CD4-positive, alpha-beta T cell (primary cell): ENCODE measurements at regions not wholly inside any gene's neighbourhood (a gene's known extent, or its start where the extent isn't known, plus 50 kb on each side); places are given as distances from the start of the nearest gene placed in this dataset.

Source experiments
- ATAC-seq: fragments of 200-7000 bp; cut with Tn5 transposase; one replicate; pipeline ENCODE4 v1.10.0; 2022; ENCODE audit warnings: mild to moderate bottlenecking; ENCODE audit not compliant: poor library complexity
- CTCF ChIA-PET: fragments of 350-600 bp; sonication (Branson Sonifier 250); formaldehyde crosslinking; loops from one replicate; lab custom pipeline; 2021; ENCODE audit warnings: antibody characterized with exemption, inconsistent platforms; lab: Charles Lee
- POLR2A ChIA-PET: fragments of 350-600 bp; sonication (Branson Sonifier 250); formaldehyde crosslinking; loops from one replicate; lab custom pipeline; 2021; ENCODE audit warnings: antibody characterized with exemption, inconsistent platforms; lab: Charles Lee
- DNase-seq, 14 experiments: peaks; one replicate each; pipeline ENCODE4 v3.0.0-alpha.2; 2013 to 2020; ENCODE audit warnings: mixed read lengths in 2 of 14
- H3K27ac ChIP-seq, 2 donors: one replicate each; pipeline versions ENCODE4 v1.5.1 to v1.7.0; 2013; ENCODE audit warnings: low read length in 2 of 2, low read depth in 1 of 2, mild to moderate bottlenecking in 1 of 2
- H3K27me3 ChIP-seq, 2 experiments: 1 replicate in 1 of 2; 2 replicates in 1 of 2; pipeline versions ENCODE4 v1.6.1 to v1.7.0; 2013; ENCODE audit warnings: low read length in 2 of 2, control low read depth in 1 of 2, mild to moderate bottlenecking in 1 of 2, moderate library complexity in 1 of 2; ENCODE audit not compliant: insufficient read depth in 2 of 2, control insufficient read depth in 1 of 2
- H3K36me3 ChIP-seq: one replicate; pipeline ENCODE4 v1.6.1; 2013; ENCODE audit warnings: low read length, control low read depth; ENCODE audit not compliant: insufficient read depth
- H3K4me1 ChIP-seq: one replicate; pipeline ENCODE4 v1.6.1; 2013; ENCODE audit warnings: low read length, control low read depth; ENCODE audit not compliant: insufficient read depth
- H3K4me3 ChIP-seq: one replicate; pipeline ENCODE4 v1.5.1; 2013; ENCODE audit warnings: mild to moderate bottlenecking, low read length, moderate library complexity
- H3K9me3 ChIP-seq, 2 experiments: 1 replicate in 1 of 2; 2 replicates in 1 of 2; pipeline versions ENCODE4 v1.6.1 to v1.7.0; 2013; ENCODE audit warnings: low read length in 2 of 2, mild to moderate bottlenecking in 2 of 2, control low read depth in 1 of 2, moderate library complexity in 1 of 2; ENCODE audit not compliant: control insufficient read depth in 1 of 2, insufficient read depth in 1 of 2
- H3K27ac Mint-ChIP-seq: one replicate; pipeline ENCODE4 v1.8.0; 2020; ENCODE audit warnings: mixed read lengths
- H3K27me3 Mint-ChIP-seq: one replicate; pipeline ENCODE4 v1.8.0; 2021; ENCODE audit warnings: mixed read lengths
- H3K36me3 Mint-ChIP-seq: one replicate; pipeline ENCODE4 v1.8.0; 2021; ENCODE audit warnings: low read depth, mixed read lengths
- H3K4me1 Mint-ChIP-seq: one replicate; pipeline ENCODE4 v1.8.0; 2021; ENCODE audit warnings: low read depth, mixed read lengths
- H3K4me3 Mint-ChIP-seq: one replicate; pipeline ENCODE4 v1.8.0; 2020; ENCODE audit warnings: mild to moderate bottlenecking, mixed read lengths
- H3K9me3 Mint-ChIP-seq: one replicate; pipeline ENCODE4 v1.8.0; 2020; ENCODE audit warnings: mixed read lengths
- CTCF ChIP-seq: fragments of 200-600 bp; IDR thresholded peaks from one replicate; pipeline ENCODE4 v1.8.0; 2022; ENCODE audit warnings: antibody characterized with exemption, mild to moderate bottlenecking
- intact Hi-C, 2 experiments: fragments of 100-400 bp; cut with DNase I in 1 of 2; cut with micrococcal nuclease in 1 of 2; formaldehyde crosslinking; loops; one replicate each; pipeline versions ENCODE4 v1.15.1 to v1.9.0; 2023 to 2025; cut with DNase I, micrococcal nuclease

- Histone ChIP-seq H3K27me3 (peaks cover 0 to 4% of the 10 kb centered on the region in 2 experiments), H3K4me1 (no peaks in the 10 kb centered on the region), H3K4me3 (no peak overlapping the region), H3K9me3 (no peaks in the 10 kb centered on the region), H3K36me3 (no peaks in the 10 kb centered on the region), H3K27ac (no peak overlapping the region)
- intact Hi-C loops = no loop called here
- no peaks in the 10 kb centered on the region for H3K4me1 Mint-ChIP-seq
- TF ChIP-seq CTCF = no peak
- CTCF ChIA-PET = no interaction called here
- POLR2A ChIA-PET = no interaction called here
- H3K36me3 Mint-ChIP-seq = no peaks in the 10 kb centered on the region
- H3K4me3 Mint-ChIP-seq = no peak overlapping the region
- ATAC-seq (no peak), DNase-seq (no peak)
- H3K27me3 Mint-ChIP-seq = peaks cover 16% of the 10 kb centered on the region
- no peak overlapping the region for H3K27ac Mint-ChIP-seq
- H3K9me3 Mint-ChIP-seq = no peaks in the 10 kb centered on the region
Measured at GRCh38 chr12:111251058-111251730, 117.7 kb downstream of the PHETA1 start.

- no peaks in the 10 kb centered on the region for H3K36me3 Mint-ChIP-seq
- POLR2A ChIA-PET = interaction anchor here (0.6 kb wide), 1 partner anchor 223 kb away, joined by 4 read pairs; no protein-coding TSS in a partner anchor
- no peak overlapping the region for H3K4me3 Mint-ChIP-seq
- CTCF ChIA-PET = no interaction called here
- Histone ChIP-seq H3K27ac (no peak overlapping the region), H3K9me3 (no peaks in the 10 kb centered on the region), H3K4me1 (no peaks in the 10 kb centered on the region), H3K27me3 (peaks cover 0 to 4% of the 10 kb centered on the region in 2 experiments), H3K36me3 (no peaks in the 10 kb centered on the region), H3K4me3 (no peak overlapping the region)
- H3K27ac Mint-ChIP-seq = no peak overlapping the region
- no peaks in the 10 kb centered on the region for H3K9me3 Mint-ChIP-seq
- H3K27me3 Mint-ChIP-seq = peaks cover 16% of the 10 kb centered on the region
- intact Hi-C loops = no loop called here
- H3K4me1 Mint-ChIP-seq = no peaks in the 10 kb centered on the region
- ATAC-seq (no peak), DNase-seq (no peak)
- TF ChIP-seq CTCF = no peak
Measured at GRCh38 chr12:111250251-111250881, 118.5 kb downstream of the PHETA1 start.

- H3K27ac Mint-ChIP-seq = no peak overlapping the region
- H3K4me1 Mint-ChIP-seq = no peaks in the 10 kb centered on the region
- no peak overlapping the region for H3K4me3 ChIP-seq
- no peaks in the 10 kb centered on the region for H3K9me3 ChIP-seq
- H3K36me3 Mint-ChIP-seq = no peaks in the 10 kb centered on the region
- H3K4me1 ChIP-seq = no peaks in the 10 kb centered on the region
- ATAC-seq = no peak
- DNase-seq = no peak
- no peaks in the 10 kb centered on the region for H3K9me3 Mint-ChIP-seq
- no peaks in the 10 kb centered on the region for H3K36me3 ChIP-seq
- ChIA-PET CTCF (no interaction called here), POLR2A (interaction anchor here (0.6 kb wide), 1 partner anchor 223 kb away, joined by 4 read pairs; no protein-coding TSS in a partner anchor)
- H3K27ac ChIP-seq = no peak overlapping the region
- TF ChIP-seq CTCF = no peak
- intact Hi-C loops = no loop called here
- H3K4me3 Mint-ChIP-seq = no peak overlapping the region
- H3K27me3 Mint-ChIP-seq = peaks cover 16% of the 10 kb centered on the region
- peaks cover 0 to 4% of the 10 kb centered on the region in 2 experiments for H3K27me3 ChIP-seq
Measured at GRCh38 chr12:111249757-111250156, 119.1 kb downstream of the PHETA1 start.
